OCI-LY3 (cell line): ENCODE measurements at regions not wholly inside any gene's neighbourhood (a gene's known extent, or its start where the extent isn't known, plus 50 kb on each side); places are given as distances from the start of the nearest gene placed in this dataset.

Experiments
- H2AFZ ChIP-seq: fragments of 200-600, 300-600 bp; shearing (Covaris generic); 2 replicates; pipeline ENCODE4 v1.6.0; 2014; ENCODE audit warnings: antibody characterized with exemption, low read depth, low read length
- H3K27ac ChIP-seq: fragments of 200-600, 300-600 bp; sonication (generic); 2 replicates; pipeline ENCODE4 v1.5.1; 2014; ENCODE audit warnings: mild to moderate bottlenecking, low read length, moderate library complexity, mixed read lengths
- H3K27me3 ChIP-seq: fragments of 200-600, 300-600 bp; sonication (generic); 2 replicates; pipeline ENCODE4 v1.6.1; 2014; ENCODE audit warnings: low read depth, low read length, mixed read lengths
- H3K36me3 ChIP-seq: fragments of 200-600, 300-600 bp; sonication (generic); replicated peaks from 2 replicates; pipeline ENCODE3; 2014; ENCODE audit warnings: low read depth, low read length, mixed read lengths
- H3K4me1 ChIP-seq: fragments of 300-600, 200-600 bp; sonication (generic); 2 replicates; pipeline ENCODE4 v1.6.1; 2014; ENCODE audit warnings: low read length, mixed read lengths
- H3K4me2 ChIP-seq: fragments of 200-600, 300-600 bp; sonication (generic); 2 replicates; pipeline ENCODE4 v1.6.1; 2014; ENCODE audit warnings: low read length, mixed read lengths
- H3K4me3 ChIP-seq: fragments of 300-600, 200-600 bp; sonication (generic); 2 replicates; pipeline ENCODE4 v1.5.1; 2014; ENCODE audit warnings: antibody characterized with exemption, mild to moderate bottlenecking, low read length, moderate library complexity
- H3K79me2 ChIP-seq: fragments of 300-600, 200-600 bp; shearing (Covaris generic); 2 replicates; pipeline ENCODE4 v1.6.1; 2014; ENCODE audit warnings: mild to moderate bottlenecking, low read length, mixed read lengths
- H3K9ac ChIP-seq: fragments of 300-600, 200-600 bp; shearing (Covaris generic); 2 replicates; pipeline ENCODE4 v1.6.0; 2014; ENCODE audit warnings: mild to moderate bottlenecking, low read length, moderate library complexity
- H3K9me3 ChIP-seq: fragments of 200-600, 300-600 bp; shearing (Covaris generic); 2 replicates; pipeline ENCODE4 v1.6.1; 2014; ENCODE audit warnings: low read length, mixed read lengths; ENCODE audit not compliant: insufficient read depth
- H4K20me1 ChIP-seq: fragments of 200-600, 300-600 bp; sonication (generic); 2 replicates; pipeline ENCODE4 v1.6.1; 2016; ENCODE audit warnings: low read length, mixed read lengths; ENCODE audit not compliant: insufficient read depth
- CTCF ChIP-seq: fragments of 200-600, 300-600 bp; sonication (generic); IDR thresholded peaks from 2 replicates; pipeline ENCODE4 v1.5.1; 2014; ENCODE audit warnings: antibody characterized with exemption, low read length, low read depth
- EZH2phosphoT487 ChIP-seq: fragments of 200-600 bp; shearing (Covaris generic); IDR thresholded peaks from 2 replicates; pipeline ENCODE4 v1.6.1; 2018; ENCODE audit warnings: antibody characterized with exemption, mixed run types, low read depth

- H4K20me1 ChIP-seq = no peaks in the 10 kb centered on the region
- H2AFZ ChIP-seq = no peak overlapping the region
- TF ChIP-seq CTCF (no peak), EZH2phosphoT487 (no peak)
- no peak overlapping the region for H3K9ac ChIP-seq
- no peak overlapping the region for H3K4me3 ChIP-seq
- no peaks in the 10 kb centered on the region for H3K27me3 ChIP-seq
- H3K9me3 ChIP-seq = no peaks in the 10 kb centered on the region
- no peaks in the 10 kb centered on the region for H3K4me1 ChIP-seq
- no peak overlapping the region for H3K27ac ChIP-seq
- no peaks in the 10 kb centered on the region for H3K36me3 ChIP-seq
- H3K4me2 ChIP-seq = no peak overlapping the region
- H3K79me2 ChIP-seq = no peaks in the 10 kb centered on the region
Measured at GRCh38 chr11:105377870-105378269, 232.0 kb upstream of the GRIA4 start.

GRCh38 chr11:105372206-105372605 lies 232.6 kb upstream of the CARD18 start:
- H3K4me3 ChIP-seq = no peak overlapping the region
- no peak overlapping the region for H3K27ac ChIP-seq
- H2AFZ ChIP-seq = no peak overlapping the region
- H3K36me3 ChIP-seq = no peaks in the 10 kb centered on the region
- H3K27me3 ChIP-seq = no peaks in the 10 kb centered on the region
- no peaks in the 10 kb centered on the region for H3K79me2 ChIP-seq
- no peaks in the 10 kb centered on the region for H3K9me3 ChIP-seq
- H3K9ac ChIP-seq = no peak overlapping the region
- H4K20me1 ChIP-seq = no peaks in the 10 kb centered on the region
- TF ChIP-seq CTCF (no peak), EZH2phosphoT487 (no peak)
- H3K4me2 ChIP-seq = no peak overlapping the region
- no peaks in the 10 kb centered on the region for H3K4me1 ChIP-seq

GRCh38 chr11:105371311-105371710 lies 231.7 kb upstream of the CARD18 start:
- Histone ChIP-seq H3K27ac (no peak overlapping the region), H2AFZ (no peak overlapping the region), H3K4me2 (no peak overlapping the region), H3K4me3 (no peak overlapping the region), H4K20me1 (no peaks in the 10 kb centered on the region), H3K36me3 (no peaks in the 10 kb centered on the region), H3K9me3 (no peaks in the 10 kb centered on the region), H3K79me2 (no peaks in the 10 kb centered on the region), H3K27me3 (no peaks in the 10 kb centered on the region), H3K9ac (no peak overlapping the region), H3K4me1 (no peaks in the 10 kb centered on the region)
- TF ChIP-seq CTCF = no peak
- TF ChIP-seq EZH2phosphoT487 = no peak

GRCh38 chr11:105368711-105369110 lies 229.1 kb upstream of the CARD18 start:
- Histone ChIP-seq H3K4me3 (no peak overlapping the region), H3K9ac (no peak overlapping the region), H3K9me3 (no peaks in the 10 kb centered on the region), H3K4me2 (no peak overlapping the region), H3K79me2 (no peaks in the 10 kb centered on the region), H3K27ac (no peak overlapping the region), H3K27me3 (no peaks in the 10 kb centered on the region), H3K4me1 (no peaks in the 10 kb centered on the region), H3K36me3 (no peaks in the 10 kb centered on the region), H2AFZ (no peak overlapping the region), H4K20me1 (no peaks in the 10 kb centered on the region)
- no peak for TF ChIP-seq CTCF
- no peak for TF ChIP-seq EZH2phosphoT487
